Endothelial cell of umbilical vein (primary cell): ENCODE measurements at regions not wholly inside any gene's neighbourhood (a gene's known extent, or its start where the extent isn't known, plus 50 kb on each side); places are given as distances from the start of the nearest gene placed in this dataset.

Experiments used
- CTCF ChIP-seq, 2 donors: IDR thresholded peaks; 1 replicate in 1 of 2; 2 replicates in 1 of 2; pipeline ENCODE4 v1.5.1; 2011; ENCODE audit warnings: low read length in 2 of 2, mild to moderate bottlenecking in 2 of 2, moderate library complexity in 2 of 2, control low read depth in 1 of 2, inconsistent platforms in 1 of 2, low read depth in 1 of 2; ENCODE audit not compliant: insufficient read depth in 1 of 2; ENCODE audit errors: extremely low read depth in 1 of 2
- EZH2 ChIP-seq: IDR thresholded peaks from 2 replicates; pipeline ENCODE4 v1.6.1; 2012; ENCODE audit warnings: borderline replicate concordance, low read depth, mild to moderate bottlenecking, moderate library complexity, low read length, inconsistent platforms; ENCODE audit not compliant: severe bottlenecking
- FOS ChIP-seq: IDR thresholded peaks from 2 replicates; pipeline ENCODE4 v1.6.1; 2011; ENCODE audit warnings: mild to moderate bottlenecking, low read length, moderate library complexity, borderline replicate concordance; ENCODE audit not compliant: insufficient read depth
- GATA2 ChIP-seq: IDR thresholded peaks from 2 replicates; pipeline ENCODE4 v1.7.0; 2011; ENCODE audit warnings: low read depth, mild to moderate bottlenecking, moderate library complexity, mixed read lengths, low read length; ENCODE audit not compliant: insufficient read length, insufficient read depth
- JUN ChIP-seq: IDR thresholded peaks from 2 replicates; pipeline ENCODE4 v1.6.1; 2011; ENCODE audit warnings: borderline replicate concordance, low read depth; ENCODE audit not compliant: insufficient read length, insufficient read depth
- MYC ChIP-seq: IDR thresholded peaks from one replicate; pipeline ENCODE4 v1.6.1; 2011; ENCODE audit warnings: mild to moderate bottlenecking, low read depth, low read length
- POLR2A ChIP-seq: IDR thresholded peaks from 2 replicates; pipeline ENCODE4 v1.6.1; 2012; ENCODE audit warnings: low read depth, mild to moderate bottlenecking, control low read depth, low read length
- POLR2AphosphoS5 ChIP-seq: IDR thresholded peaks from 2 replicates; pipeline ENCODE4 v1.6.1; 2012; ENCODE audit warnings: low read depth, mild to moderate bottlenecking, control low read depth, low read length, moderate library complexity; ENCODE audit not compliant: insufficient read depth

- TF ChIP-seq MYC: no peak
- TF ChIP-seq CTCF (IDR thresholded peaks at IDR 0.05; ENCODE audit: extremely low read depth in 1 of 2, insufficient read depth in 1 of 2, low read depth in 1 of 2, low read length in 2 of 2): no peak
- no peak for TF ChIP-seq FOS
- TF ChIP-seq POLR2A: no peak
- TF ChIP-seq JUN: no peak
- TF ChIP-seq GATA2: no peak
- TF ChIP-seq POLR2AphosphoS5: no peak
- TF ChIP-seq EZH2: no peak
Measured at GRCh38 chr6:17225767-17226630, 55.2 kb upstream of the RBM24 start.
